ENCODE measurements at regions not wholly inside any gene's neighbourhood (a gene's known extent, or its start where the extent isn't known, plus 50 kb on each side); places are given as distances from the start of the nearest gene placed in this dataset.

DNA sequence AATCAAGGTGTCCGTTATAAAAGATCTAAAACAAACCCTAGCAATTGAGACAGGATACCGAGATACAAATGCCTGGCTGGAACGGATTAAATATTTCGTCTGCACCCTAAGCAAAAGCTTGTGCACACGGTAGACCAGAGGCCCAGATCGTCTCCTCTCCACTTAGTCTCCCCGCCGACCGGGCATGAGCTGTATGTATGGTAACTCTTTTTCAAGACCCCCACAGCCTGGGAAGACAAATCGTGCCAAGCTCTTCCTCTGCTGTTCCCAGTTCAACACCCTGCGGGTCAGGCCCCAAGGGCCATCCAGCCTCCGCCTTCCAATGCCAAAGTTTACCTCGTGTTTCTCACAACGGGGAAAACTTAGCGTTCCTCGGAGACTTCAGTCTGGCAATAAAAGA lies 285.7 kb upstream of the GALNT17 start:
- H3K9me3 Mint-ChIP-seq, result peaks cover 31% of the 10 kb centered on the region
- POLR2A ChIA-PET, result no interaction called here
- no peak for DNase-seq
- no peaks in the 10 kb centered on the region for H3K36me3 Mint-ChIP-seq (ENCODE audit: low read depth)
- H3K4me3 Mint-ChIP-seq, result no peak overlapping the region
- H3K27me3 Mint-ChIP-seq, result no peaks in the 10 kb centered on the region
- H3K27ac Mint-ChIP-seq, result no peak overlapping the region
- no peaks in the 10 kb centered on the region for H3K4me1 Mint-ChIP-seq
- CTCF ChIA-PET, result no interaction called here

DNA sequence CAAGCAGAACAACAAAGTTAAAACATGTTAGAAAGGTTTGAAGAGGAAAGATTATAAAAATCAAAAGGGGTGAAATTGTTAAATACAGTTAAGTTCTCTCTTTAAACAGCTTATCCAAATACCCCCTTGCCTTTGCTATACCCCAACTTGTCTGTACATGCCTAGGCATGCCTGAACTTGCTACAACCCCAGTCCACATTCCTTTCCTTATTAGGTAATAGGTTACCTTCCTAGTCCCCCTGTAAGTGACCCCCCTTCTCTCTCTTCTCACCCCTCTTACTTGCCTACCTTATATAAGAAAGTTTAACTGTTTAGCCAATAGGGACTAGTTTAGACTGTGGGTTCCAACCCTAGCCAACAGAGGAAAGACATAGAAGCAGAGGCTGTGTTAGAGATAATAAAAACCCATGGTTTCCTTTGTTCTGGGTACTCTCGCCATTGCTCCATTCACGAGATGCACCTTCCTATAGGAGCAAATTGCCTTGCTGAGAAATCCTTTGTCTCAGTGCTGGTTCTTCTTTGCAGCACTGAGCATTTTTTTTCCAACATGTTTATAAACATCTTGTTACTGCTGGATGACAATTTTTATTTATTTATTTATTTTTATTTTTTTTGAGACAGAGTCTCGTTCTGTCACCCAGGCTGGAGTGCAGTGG lies 282.2 kb upstream of the GALNT17 start:
- Mint-ChIP-seq H3K9me3 (peaks cover 25% of the 10 kb centered on the region), H3K27me3 (no peaks in the 10 kb centered on the region), H3K36me3 (ENCODE audit: low read depth) (no peaks in the 10 kb centered on the region), H3K4me3 (no peak overlapping the region), H3K4me1 (no peaks in the 10 kb centered on the region), H3K27ac (no peak overlapping the region)
- CTCF ChIA-PET, result interaction anchor here (0.9 to 1.1 kb wide), 2 partner anchors 8 to 884 kb away, joined by 3 read pairs; no protein-coding TSS in a partner anchor
- POLR2A ChIA-PET, result no interaction called here
- no peak for DNase-seq

DNA sequence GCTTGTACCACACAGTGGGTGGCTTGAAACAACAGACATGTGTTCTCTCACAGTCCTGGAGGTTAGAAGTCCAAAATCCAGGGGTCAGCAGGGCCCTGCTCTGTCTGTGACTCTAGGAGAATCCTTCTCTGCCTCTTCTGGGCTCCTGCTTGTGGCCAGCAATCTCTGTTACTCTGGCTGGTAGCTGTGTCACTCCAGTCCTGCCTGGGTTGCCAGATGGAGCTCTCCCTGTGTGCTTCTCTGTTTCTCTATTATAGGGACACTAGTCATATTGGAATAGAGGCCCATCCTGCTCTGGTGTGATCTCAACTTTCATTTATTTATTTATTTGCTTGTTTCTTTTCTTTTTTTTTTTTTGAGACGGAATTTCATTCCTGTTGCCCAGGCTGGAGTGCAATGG lies 276.6 kb upstream of the GALNT17 start:
- POLR2A ChIA-PET, result no interaction called here
- no peaks in the 10 kb centered on the region for H3K36me3 Mint-ChIP-seq (ENCODE audit: low read depth)
- peaks cover 2% of the 10 kb centered on the region for H3K9me3 Mint-ChIP-seq
- H3K4me1 Mint-ChIP-seq, result no peaks in the 10 kb centered on the region
- no peak overlapping the region for H3K27ac Mint-ChIP-seq
- CTCF ChIA-PET, result interaction anchor here (4.2 kb wide), 1 partner anchor 878 kb away, joined by 14 read pairs; no protein-coding TSS in a partner anchor
- H3K4me3 Mint-ChIP-seq, result no peak overlapping the region
- no peak for DNase-seq
- H3K27me3 Mint-ChIP-seq, result no peaks in the 10 kb centered on the region

DNA sequence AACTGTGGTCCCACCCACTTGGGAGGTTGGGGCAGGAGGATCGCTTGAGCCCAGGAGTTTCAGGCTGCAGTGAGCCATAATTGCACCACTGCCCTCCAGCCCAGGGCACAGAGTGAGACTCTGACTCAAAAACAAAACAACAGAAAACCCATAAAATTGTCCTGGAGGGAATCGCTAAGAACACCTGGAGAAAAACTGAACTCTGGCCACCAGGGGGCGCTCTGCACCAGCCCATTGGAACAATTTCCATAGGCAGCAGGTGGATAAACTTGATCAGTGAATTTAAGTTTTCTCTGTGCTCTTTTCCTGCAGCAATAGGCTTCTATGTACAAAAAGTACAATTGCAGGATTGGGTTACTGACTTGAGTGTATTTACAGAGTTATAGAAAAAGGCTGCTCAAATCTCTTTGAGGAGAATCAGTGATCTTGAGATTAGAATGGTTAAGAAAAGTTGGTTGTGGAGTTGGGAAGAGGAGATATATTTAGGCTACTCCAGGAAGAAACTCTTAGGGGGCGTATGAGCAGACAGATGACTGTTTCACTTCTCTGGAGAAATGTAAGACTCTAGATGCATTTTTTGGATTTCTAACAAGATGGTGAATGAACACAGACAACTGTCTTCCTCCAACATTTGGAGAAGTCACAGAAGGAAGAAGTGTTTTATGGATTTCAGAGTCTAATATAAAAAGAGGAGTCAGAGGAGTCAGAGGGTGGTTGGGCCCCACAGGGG lies 274.9 kb upstream of the GALNT17 start:
- Mint-ChIP-seq H3K27me3 (no peaks in the 10 kb centered on the region), H3K4me3 (no peak overlapping the region), H3K4me1 (no peaks in the 10 kb centered on the region), H3K36me3 (ENCODE audit: low read depth) (no peaks in the 10 kb centered on the region), H3K9me3 (peaks cover 2% of the 10 kb centered on the region), H3K27ac (no peak overlapping the region)
- peak; percentile 58 for DNase-seq
- POLR2A ChIA-PET, result no interaction called here
- CTCF ChIA-PET, result interaction anchor here (1.9 to 4.2 kb wide), 2 partner anchors 876 to 880 kb away, joined by 6 to 14 read pairs; no protein-coding TSS in a partner anchor

DNA sequence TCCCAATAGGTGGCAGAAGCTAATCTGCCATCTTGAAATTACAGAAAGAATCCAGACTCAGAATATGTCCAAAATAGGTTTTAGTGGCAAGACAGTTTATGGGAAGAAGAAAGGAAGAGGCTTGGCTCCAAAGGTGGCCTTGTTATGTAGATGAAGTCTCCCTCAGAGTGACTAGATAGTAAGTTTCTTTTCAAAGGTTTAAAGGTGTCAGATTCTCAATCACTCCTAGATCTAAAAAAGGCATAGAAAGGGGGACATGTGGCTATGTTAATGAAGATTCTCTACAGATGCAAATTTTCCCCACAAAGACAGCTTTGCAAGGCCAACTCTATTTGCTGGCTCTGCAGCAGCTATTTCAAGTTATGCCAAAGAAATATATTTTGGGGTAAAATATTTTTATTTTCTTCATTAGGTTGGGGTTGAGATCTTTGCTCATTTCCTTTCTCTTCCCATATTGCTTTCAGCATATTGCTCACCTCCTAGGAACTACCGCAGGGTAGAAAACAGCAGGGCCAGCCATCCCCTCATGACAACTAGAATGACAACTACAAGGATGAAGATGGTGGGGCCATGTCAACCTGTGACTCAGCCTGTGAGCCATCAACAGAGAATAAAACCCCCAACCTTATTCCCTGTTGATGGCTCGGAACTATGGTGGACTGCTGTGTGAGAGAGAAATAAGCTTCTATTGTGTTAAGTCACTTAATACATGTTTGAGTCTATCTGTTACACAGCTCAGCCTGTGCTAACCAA lies 274.0 kb upstream of the GALNT17 start:
- no peak for DNase-seq
- Mint-ChIP-seq H3K9me3 (peaks cover 4% of the 10 kb centered on the region), H3K27ac (no peak overlapping the region), H3K4me1 (no peaks in the 10 kb centered on the region), H3K36me3 (ENCODE audit: low read depth) (no peaks in the 10 kb centered on the region), H3K27me3 (no peaks in the 10 kb centered on the region), H3K4me3 (no peak overlapping the region)
- ChIA-PET POLR2A (no interaction called here), CTCF (interaction anchor here (0.9 to 4.2 kb wide), 4 partner anchors 8 to 879 kb away, joined by 3 to 14 read pairs (median 4); no protein-coding TSS in a partner anchor)

DNA sequence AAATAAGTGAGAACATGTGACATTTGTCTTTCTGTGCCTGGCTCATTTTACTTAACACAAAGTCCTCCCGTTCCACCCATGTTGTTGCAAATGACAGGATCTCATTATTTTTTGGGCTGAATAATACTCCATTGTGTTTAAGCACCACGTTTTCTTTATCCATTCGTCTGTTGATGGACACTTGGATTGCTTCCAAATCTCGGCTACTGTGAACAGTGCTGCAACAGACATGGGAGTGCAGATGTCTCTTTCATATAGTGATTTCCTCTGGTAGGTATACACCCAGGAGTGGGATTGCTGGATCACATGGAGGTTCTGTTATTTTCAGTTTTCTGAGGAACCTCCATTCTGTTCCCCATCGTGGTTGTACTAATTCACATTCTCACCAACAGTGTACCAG lies 264.4 kb upstream of the GALNT17 start:
- ChIA-PET CTCF (no interaction called here), POLR2A (no interaction called here)
- Mint-ChIP-seq H3K27ac (no peak overlapping the region), H3K27me3 (no peaks in the 10 kb centered on the region), H3K9me3 (peaks cover 18% of the 10 kb centered on the region), H3K36me3 (ENCODE audit: low read depth) (no peaks in the 10 kb centered on the region), H3K4me3 (no peak overlapping the region), H3K4me1 (no peaks in the 10 kb centered on the region)
- DNase-seq, result no peak

DNA sequence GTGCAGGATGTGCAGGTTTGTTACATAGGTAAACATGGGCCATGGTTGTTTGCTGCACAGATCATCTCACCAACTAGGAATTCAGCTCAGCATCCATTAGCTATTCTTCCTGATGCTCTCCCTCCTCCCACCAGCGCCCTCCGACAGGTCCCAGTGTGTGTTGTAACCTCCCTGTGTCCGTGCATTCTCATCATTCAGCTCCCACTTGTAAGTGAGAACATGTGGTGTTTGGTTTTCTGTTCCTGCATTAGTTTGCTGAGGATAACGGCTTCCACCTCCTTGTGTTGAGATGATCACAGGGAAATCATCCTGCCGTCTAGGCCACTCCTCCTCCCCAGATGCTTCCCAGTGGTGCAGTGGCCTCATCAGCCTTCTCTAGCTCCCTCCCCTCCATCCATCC lies 261.6 kb upstream of the GALNT17 start:
- POLR2A ChIA-PET, result no interaction called here
- CTCF ChIA-PET, result no interaction called here
- Mint-ChIP-seq H3K4me1 (no peaks in the 10 kb centered on the region), H3K4me3 (no peak overlapping the region), H3K9me3 (peaks cover 16% of the 10 kb centered on the region), H3K36me3 (ENCODE audit: low read depth) (no peaks in the 10 kb centered on the region), H3K27ac (no peak overlapping the region), H3K27me3 (no peaks in the 10 kb centered on the region)
- DNase-seq, result no peak

DNA sequence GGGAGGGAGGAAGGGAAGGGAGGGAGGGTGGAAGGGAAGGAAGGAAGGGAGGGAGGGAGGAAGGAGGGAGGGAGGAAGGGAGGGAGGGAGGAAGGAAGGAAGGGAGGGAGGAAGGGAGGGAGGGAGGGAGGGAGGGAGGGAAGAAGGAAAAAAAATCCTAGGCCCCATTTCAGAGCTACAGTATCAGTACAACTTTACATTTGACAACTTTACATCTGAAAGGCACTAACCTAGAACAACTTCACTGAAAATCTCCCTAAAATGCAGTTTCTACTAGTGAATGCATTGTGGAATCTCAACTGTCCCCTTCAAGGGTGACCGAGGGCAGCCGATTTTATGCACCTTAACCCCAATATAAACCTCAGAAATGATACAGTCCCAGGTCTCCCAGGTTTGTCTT lies 259.8 kb upstream of the GALNT17 start:
- H3K27ac Mint-ChIP-seq, result no peak overlapping the region
- H3K9me3 Mint-ChIP-seq, result peaks cover 20% of the 10 kb centered on the region
- CTCF ChIA-PET, result no interaction called here
- no peak overlapping the region for H3K4me3 Mint-ChIP-seq
- no peaks in the 10 kb centered on the region for H3K27me3 Mint-ChIP-seq
- no peaks in the 10 kb centered on the region for H3K36me3 Mint-ChIP-seq (ENCODE audit: low read depth)
- POLR2A ChIA-PET, result no interaction called here
- no peak for DNase-seq
- H3K4me1 Mint-ChIP-seq, result no peaks in the 10 kb centered on the region

DNA sequence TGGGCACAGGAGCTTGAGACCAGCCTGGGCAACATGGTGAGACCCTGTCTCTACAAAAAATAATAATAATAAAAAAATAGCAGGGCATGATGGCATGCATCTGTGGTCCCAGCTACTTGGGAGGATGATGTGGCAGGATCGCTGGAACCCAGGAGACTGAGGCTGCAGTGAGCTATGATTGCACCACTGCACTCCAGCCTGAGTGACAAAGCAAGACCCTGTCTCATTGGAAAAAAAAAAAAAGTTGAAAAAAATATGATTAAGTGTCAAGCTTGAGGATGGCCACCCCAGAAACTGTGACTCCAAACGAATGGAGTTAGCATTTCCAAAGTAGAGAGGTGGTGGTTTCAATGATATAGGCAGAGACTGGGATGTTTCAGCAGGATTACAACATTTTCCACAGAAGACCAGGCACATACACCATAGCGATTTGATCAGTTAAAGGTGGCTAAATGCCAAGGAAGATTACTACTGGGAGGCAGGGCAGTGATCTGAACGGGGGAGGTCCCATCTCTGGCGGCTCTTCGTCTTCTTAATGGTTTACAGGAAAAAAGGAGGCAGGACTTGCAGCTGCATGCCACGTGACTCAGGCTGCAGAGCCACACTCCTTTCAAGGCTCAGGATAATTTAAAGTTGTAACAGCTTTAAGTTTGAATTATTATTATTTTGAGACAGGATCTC lies 250.6 kb upstream of the GALNT17 start:
- no peaks in the 10 kb centered on the region for H3K4me1 Mint-ChIP-seq
- CTCF ChIA-PET, result no interaction called here
- POLR2A ChIA-PET, result no interaction called here

DNA sequence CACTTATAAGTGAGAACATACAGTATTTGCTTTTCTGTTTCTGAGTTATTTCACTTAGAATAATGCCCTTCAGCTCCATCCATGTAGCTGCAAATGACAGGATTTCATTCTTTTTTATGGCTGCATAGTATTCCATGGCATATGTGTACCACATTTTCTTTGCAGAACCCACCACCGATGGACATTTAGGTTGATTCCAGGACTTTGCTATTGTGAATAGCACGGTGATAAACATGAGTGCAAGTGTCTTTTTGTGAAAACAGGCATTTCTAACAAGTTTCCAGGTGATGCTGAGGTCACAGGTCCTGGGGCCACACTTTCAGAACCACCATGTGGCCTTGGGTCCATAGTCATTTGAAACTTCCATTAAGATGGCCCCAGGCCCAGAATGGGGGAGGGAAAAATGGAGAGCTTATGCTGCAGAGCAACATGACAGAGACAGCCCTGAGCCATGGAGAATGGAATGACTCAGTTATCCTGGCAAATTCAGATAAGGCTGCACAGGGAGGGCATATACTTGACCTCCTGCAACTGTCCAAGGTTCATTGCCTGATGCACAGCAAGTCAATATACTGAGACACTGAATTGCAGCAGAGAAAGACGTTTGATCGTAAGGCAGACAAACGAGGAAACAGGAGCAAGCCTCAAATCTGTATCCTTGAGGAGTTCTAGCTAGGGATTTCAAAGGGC lies 248.0 kb upstream of the GALNT17 start:
- CTCF ChIA-PET, result no interaction called here
- Mint-ChIP-seq H3K9me3 (peaks cover 15% of the 10 kb centered on the region), H3K27ac (no peak overlapping the region), H3K36me3 (ENCODE audit: low read depth) (no peaks in the 10 kb centered on the region), H3K4me3 (no peak overlapping the region), H3K4me1 (no peaks in the 10 kb centered on the region), H3K27me3 (no peaks in the 10 kb centered on the region)
- no peak for DNase-seq
- POLR2A ChIA-PET, result no interaction called here

More for the DNA sequence above, 250.6 kb upstream of the GALNT17 start:
- H3K9me3 Mint-ChIP-seq, result peaks cover 17% of the 10 kb centered on the region
- no peak for DNase-seq
- H3K27ac Mint-ChIP-seq, result no peak overlapping the region
- no peak overlapping the region for H3K4me3 Mint-ChIP-seq
- no peaks in the 10 kb centered on the region for H3K27me3 Mint-ChIP-seq
- no peaks in the 10 kb centered on the region for H3K36me3 Mint-ChIP-seq (ENCODE audit: low read depth)

DNA sequence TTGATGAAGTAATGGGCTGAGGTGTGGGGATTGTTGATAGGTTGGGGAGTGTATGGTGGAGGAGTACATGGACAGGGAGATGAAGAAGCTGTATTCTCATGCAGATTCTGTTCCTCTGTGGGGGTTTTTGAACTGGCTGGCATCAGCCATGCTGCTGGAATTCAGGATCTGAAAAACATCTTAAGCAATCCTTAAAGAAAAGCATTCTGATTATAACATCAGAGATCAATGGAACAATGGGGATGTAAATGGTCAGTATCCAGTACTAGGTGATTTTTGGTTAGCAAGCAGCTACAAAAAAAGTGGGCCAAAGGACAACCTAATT lies 247.5 kb upstream of the GALNT17 start:
- H3K27ac Mint-ChIP-seq, result no peak overlapping the region
- no peak overlapping the region for H3K4me3 Mint-ChIP-seq
- no peak for DNase-seq
- no peaks in the 10 kb centered on the region for H3K27me3 Mint-ChIP-seq
- ChIA-PET CTCF (no interaction called here), POLR2A (no interaction called here)
- H3K36me3 Mint-ChIP-seq (ENCODE audit: low read depth), result no peaks in the 10 kb centered on the region
- peaks cover 16% of the 10 kb centered on the region for H3K9me3 Mint-ChIP-seq
- H3K4me1 Mint-ChIP-seq, result no peaks in the 10 kb centered on the region

DNA sequence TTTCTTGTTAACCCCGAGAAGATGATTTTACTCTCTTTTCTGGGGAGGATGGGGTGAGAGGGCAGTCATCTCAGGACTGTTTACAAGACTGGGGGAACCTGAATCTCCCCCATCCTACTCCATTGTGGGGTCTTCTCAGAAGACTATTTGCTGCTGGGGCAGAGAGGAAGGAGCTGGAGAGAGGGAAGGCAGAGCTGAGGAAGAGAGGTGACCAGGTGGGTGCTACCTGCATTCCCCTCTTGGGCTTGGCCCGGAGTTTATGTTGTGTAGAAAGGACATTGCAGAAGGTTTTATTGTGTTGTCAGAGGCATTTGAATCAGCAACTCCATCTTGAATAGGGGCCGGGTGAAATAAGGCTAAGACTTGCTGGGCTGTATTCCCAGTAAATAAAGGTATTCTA lies 247.1 kb upstream of the GALNT17 start:
- H3K4me1 Mint-ChIP-seq, result no peaks in the 10 kb centered on the region
- no peaks in the 10 kb centered on the region for H3K36me3 Mint-ChIP-seq (ENCODE audit: low read depth)
- no peak overlapping the region for H3K27ac Mint-ChIP-seq
- no peak overlapping the region for H3K4me3 Mint-ChIP-seq
- H3K9me3 Mint-ChIP-seq, result peaks cover 18% of the 10 kb centered on the region
- H3K27me3 Mint-ChIP-seq, result no peaks in the 10 kb centered on the region
- no peak for DNase-seq
- CTCF ChIA-PET, result no interaction called here
- POLR2A ChIA-PET, result no interaction called here

DNA sequence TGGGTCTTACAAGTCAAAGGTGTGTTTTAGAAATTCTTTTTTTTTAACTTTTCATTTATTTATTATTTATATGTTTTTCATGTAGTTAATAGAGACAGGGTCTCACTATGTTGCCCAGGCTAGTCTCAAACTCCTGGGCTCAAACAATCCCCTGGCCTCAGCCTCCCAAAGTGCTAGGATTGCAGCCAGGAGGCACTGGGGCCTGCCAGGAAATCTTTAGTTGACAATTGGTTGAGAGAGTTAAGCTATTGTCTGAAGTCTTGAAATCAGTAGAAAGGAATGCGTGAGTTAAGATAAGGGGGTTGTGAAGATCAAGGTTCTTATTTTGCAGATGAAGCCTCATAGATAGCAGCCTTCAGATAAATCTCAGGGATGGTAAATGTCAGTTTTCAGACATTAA lies 245.4 kb upstream of the GALNT17 start:
- H3K36me3 Mint-ChIP-seq (ENCODE audit: low read depth), result no peaks in the 10 kb centered on the region
- H3K9me3 Mint-ChIP-seq, result peaks cover 12% of the 10 kb centered on the region
- H3K27me3 Mint-ChIP-seq, result no peaks in the 10 kb centered on the region
- H3K4me1 Mint-ChIP-seq, result no peaks in the 10 kb centered on the region
- no peak for DNase-seq
- no peak overlapping the region for H3K27ac Mint-ChIP-seq
- POLR2A ChIA-PET, result no interaction called here
- CTCF ChIA-PET, result no interaction called here
- H3K4me3 Mint-ChIP-seq, result no peak overlapping the region
